Type B pancreatic cell (in vitro differentiated cells): ENCODE measurements at regions not wholly inside any gene's neighbourhood (a gene's known extent, or its start where the extent isn't known, plus 50 kb on each side); places are given as distances from the start of the nearest gene placed in this dataset.
A peak's percentile ranks its signal among the peaks of the same experiment; 100 is the strongest.

Experiments used
- DNase-seq: peaks from one replicate; pipeline ENCODE4 v3.0.0; 2021; ENCODE audit warnings: mixed read lengths; ENCODE audit not compliant: unreplicated experiment; ENCODE audit errors: extremely low spot score
- H3K27ac Mint-ChIP-seq: 2 replicates; pipeline ENCODE4 v1.8.0; 2021; ENCODE audit warnings: mild to moderate bottlenecking, mixed read lengths
- H3K27me3 Mint-ChIP-seq: 2 replicates; pipeline ENCODE4 v1.8.0; 2021; ENCODE audit warnings: mixed read lengths
- H3K36me3 Mint-ChIP-seq: 2 replicates; pipeline ENCODE4 v1.8.0; 2021; ENCODE audit warnings: mixed read lengths
- H3K4me1 Mint-ChIP-seq: one replicate; pipeline ENCODE4 v1.8.0; 2021; ENCODE audit warnings: mixed read lengths; ENCODE audit not compliant: unreplicated experiment
- H3K4me3 Mint-ChIP-seq: 2 replicates; pipeline ENCODE4 v1.8.0; 2021; ENCODE audit warnings: mild to moderate bottlenecking, mixed read lengths
- H3K9me3 Mint-ChIP-seq: 2 replicates; pipeline ENCODE4 v1.8.0; 2021; ENCODE audit warnings: mixed read lengths
- CTCF ChIP-seq: fragments of 200-600 bp; sonication (generic); conservative IDR thresholded peaks from 2 replicates; pipeline ENCODE4 v1.5.0; 2021; ENCODE audit warnings: antibody characterized with exemption, mild to moderate bottlenecking

GRCh38 chr10:9707216-9707615, 1310.5 kb upstream of the CELF2 start:
- H3K9me3 Mint-ChIP-seq: peaks cover 7% of the 10 kb centered on the region
- DNase-seq: no peak
- H3K27ac Mint-ChIP-seq: no peak overlapping the region
- H3K36me3 Mint-ChIP-seq: no peaks in the 10 kb centered on the region
- no peaks in the 10 kb centered on the region for H3K27me3 Mint-ChIP-seq
- H3K4me1 Mint-ChIP-seq: no peaks in the 10 kb centered on the region
- TF ChIP-seq CTCF: no peak
- H3K4me3 Mint-ChIP-seq: no peak overlapping the region

GRCh38 chr10:9709849-9710248, 1307.8 kb upstream of the CELF2 start:
- no peaks in the 10 kb centered on the region for H3K36me3 Mint-ChIP-seq
- peaks cover 10% of the 10 kb centered on the region for H3K9me3 Mint-ChIP-seq
- H3K4me3 Mint-ChIP-seq: no peak overlapping the region
- no peaks in the 10 kb centered on the region for H3K27me3 Mint-ChIP-seq
- no peak overlapping the region for H3K27ac Mint-ChIP-seq
- TF ChIP-seq CTCF: no peak
- DNase-seq: no peak
- H3K4me1 Mint-ChIP-seq: no peaks in the 10 kb centered on the region

- TF ChIP-seq CTCF: no peak
- no peak for DNase-seq
- no peaks in the 10 kb centered on the region for H3K27me3 Mint-ChIP-seq
- no peak overlapping the region for H3K27ac Mint-ChIP-seq
- H3K4me1 Mint-ChIP-seq: no peaks in the 10 kb centered on the region
- H3K9me3 Mint-ChIP-seq: peaks cover 10% of the 10 kb centered on the region
- no peak overlapping the region for H3K4me3 Mint-ChIP-seq
- no peaks in the 10 kb centered on the region for H3K36me3 Mint-ChIP-seq
These were observed 1305.3 kb upstream of the CELF2 start for GRCh38 chr10:9712393-9712792.

GRCh38 chr10:9719246-9719645, 1298.4 kb upstream of the CELF2 start:
- Mint-ChIP-seq H3K27ac (no peak overlapping the region), H3K4me3 (no peak overlapping the region), H3K4me1 (no peaks in the 10 kb centered on the region), H3K27me3 (no peaks in the 10 kb centered on the region), H3K9me3 (peaks cover 4% of the 10 kb centered on the region), H3K36me3 (no peaks in the 10 kb centered on the region)
- no peak for TF ChIP-seq CTCF
- DNase-seq: no peak

GRCh38 chr10:9733766-9734165, 1283.9 kb upstream of the CELF2 start:
- H3K27ac Mint-ChIP-seq: peak overlapping the region; percentile 82
- peak overlapping the region; percentile 58 for H3K4me3 Mint-ChIP-seq
- DNase-seq: no peak
- no peak for TF ChIP-seq CTCF
- no peaks in the 10 kb centered on the region for H3K36me3 Mint-ChIP-seq
- H3K9me3 Mint-ChIP-seq: no peaks in the 10 kb centered on the region
- H3K27me3 Mint-ChIP-seq: no peaks in the 10 kb centered on the region
- H3K4me1 Mint-ChIP-seq: no peaks in the 10 kb centered on the region

- no peak for DNase-seq
- Mint-ChIP-seq H3K9me3 (no peaks in the 10 kb centered on the region), H3K4me1 (no peaks in the 10 kb centered on the region), H3K36me3 (no peaks in the 10 kb centered on the region), H3K4me3 (peak overlapping the region; percentile 58), H3K27me3 (no peaks in the 10 kb centered on the region), H3K27ac (peak overlapping the region; percentile 82)
- TF ChIP-seq CTCF: no peak
These were observed 1283.5 kb upstream of the CELF2 start for GRCh38 chr10:9734218-9734617.
